Thyroid gland (tissue), 4 donors: ENCODE measurements at regions not wholly inside any gene's neighbourhood (a gene's known extent, or its start where the extent isn't known, plus 50 kb on each side); places are given as distances from the start of the nearest gene placed in this dataset.

ENCODE experiments used
- DNase-seq, 2 donors: peaks; one replicate each; pipeline ENCODE4 v3.0.0-alpha.2; 2019
- H3K27ac ChIP-seq, 3 donors: fragments of 200-600 bp; sonication (generic); 1 replicate in 2 of 3; 2 replicates in 1 of 3; pipeline ENCODE4 v1.5.1; 2016 to 2019; ENCODE audit warnings: mild to moderate bottlenecking in 1 of 3, moderate library complexity in 1 of 3
- H3K27me3 ChIP-seq: fragments of 200-600 bp; sonication (generic); one replicate; pipeline ENCODE4 v1.5.1; 2019
- H3K36me3 ChIP-seq, 2 donors: fragments of 200-600 bp; sonication (generic); one replicate each; pipeline ENCODE4 v1.5.1; 2016 to 2019
- H3K4me1 ChIP-seq, 2 donors: fragments of 200-600 bp; sonication (generic); one replicate each; pipeline ENCODE4 v1.5.1; 2017 to 2019
- H3K4me3 ChIP-seq, 3 donors: fragments of 200-600 bp; sonication (generic); replicated peaks in 1 of 3; 1 replicate in 2 of 3; 2 replicates in 1 of 3; pipeline ENCODE4 v1.5.1; 2016; ENCODE audit warnings: mild to moderate bottlenecking in 1 of 3
- H3K9me3 ChIP-seq: fragments of 200-600 bp; sonication (generic); one replicate; pipeline ENCODE4 v1.5.1; 2017
- POLR2A ChIP-seq, 2 donors: fragments of 450-650 bp; IDR thresholded peaks; one replicate each; pipeline ENCODE4 v1.6.1; 2017; ENCODE audit warnings: antibody characterized with exemption in 2 of 2, mild to moderate bottlenecking in 2 of 2, moderate library complexity in 1 of 2
- WGBS, 2 donors: methylation state at CpG; one replicate each; pipeline ENCODE4 v1.1.5; 2017; 5-methylcytosine and 5-hydroxymethylcytosine counted together
- intact Hi-C: fragments of 100-400 bp; cut with DNase I; formaldehyde crosslinking; loops from one replicate; pipeline ENCODE4 v1.15.1; 2023
- TF ChIP-seq, protein P1 (sequence below), 6 experiments: fragments of 200-600 bp in 3 of 6; fragments of 450-650 bp in 3 of 6; sonication (generic) in 3 of 6; IDR thresholded peaks; one replicate each; pipeline ENCODE4 v1.5.1; 2016 to 2019; ENCODE audit warnings: antibody characterized with exemption in 6 of 6, mild to moderate bottlenecking in 2 of 6, inconsistent platforms in 1 of 6, moderate library complexity in 1 of 6

DNA sequence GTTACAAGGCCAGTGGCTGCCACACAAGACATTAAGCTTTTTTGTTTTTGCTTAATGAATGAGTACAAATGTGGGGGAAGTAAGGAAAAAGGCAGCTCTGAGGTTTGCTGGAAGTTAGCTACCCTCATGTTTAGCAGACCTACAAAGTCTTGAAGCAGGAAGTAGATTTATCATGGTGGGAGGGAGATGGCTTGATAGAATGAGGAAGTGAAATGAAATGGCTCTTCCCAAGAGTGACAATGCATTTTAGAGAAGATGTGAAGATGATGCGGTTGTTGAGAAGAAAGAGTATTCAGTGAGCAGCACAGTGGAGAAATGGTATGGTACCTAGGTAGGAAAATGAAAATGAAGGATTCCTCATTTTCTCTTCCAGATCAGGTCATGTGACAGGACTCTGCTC lies 108.0 kb downstream of the SLIT2 start:
- DNase-seq: no peak
- 92 to 98% methylated on average over 1 of the region's 1 CpG for WGBS, 2 donors

DNA sequence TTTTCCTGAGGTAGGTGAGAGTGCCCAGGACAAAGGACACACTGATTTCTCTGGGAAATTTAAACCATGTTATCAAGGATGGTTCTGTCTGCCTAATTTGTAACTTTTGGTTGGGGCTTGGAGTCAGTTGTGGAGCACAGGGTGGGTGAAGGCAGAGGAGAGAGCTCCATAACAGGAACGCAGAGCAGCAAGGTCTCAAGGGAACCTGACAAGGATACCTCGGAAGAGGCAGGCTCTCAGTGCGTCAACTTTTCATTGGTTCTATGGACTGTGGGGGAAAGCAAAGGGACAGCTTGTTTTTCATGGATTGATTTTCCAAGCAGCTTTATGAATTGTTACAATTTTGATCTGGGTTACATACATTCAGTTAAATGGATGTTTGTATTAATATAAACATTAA lies 110.4 kb downstream of the SLIT2 start:
- Histone ChIP-seq H3K27ac (no peak overlapping the region), H3K4me3 (no peak overlapping the region), H3K36me3 (no peaks in the 10 kb centered on the region), H3K27me3 (no peaks in the 10 kb centered on the region), H3K9me3 (no peaks in the 10 kb centered on the region), H3K4me1 (no peaks in the 10 kb centered on the region)
- no peak for TF ChIP-seq POLR2A (IDR thresholded peaks at IDR 0.05)
- TF ChIP-seq, protein P1, sequence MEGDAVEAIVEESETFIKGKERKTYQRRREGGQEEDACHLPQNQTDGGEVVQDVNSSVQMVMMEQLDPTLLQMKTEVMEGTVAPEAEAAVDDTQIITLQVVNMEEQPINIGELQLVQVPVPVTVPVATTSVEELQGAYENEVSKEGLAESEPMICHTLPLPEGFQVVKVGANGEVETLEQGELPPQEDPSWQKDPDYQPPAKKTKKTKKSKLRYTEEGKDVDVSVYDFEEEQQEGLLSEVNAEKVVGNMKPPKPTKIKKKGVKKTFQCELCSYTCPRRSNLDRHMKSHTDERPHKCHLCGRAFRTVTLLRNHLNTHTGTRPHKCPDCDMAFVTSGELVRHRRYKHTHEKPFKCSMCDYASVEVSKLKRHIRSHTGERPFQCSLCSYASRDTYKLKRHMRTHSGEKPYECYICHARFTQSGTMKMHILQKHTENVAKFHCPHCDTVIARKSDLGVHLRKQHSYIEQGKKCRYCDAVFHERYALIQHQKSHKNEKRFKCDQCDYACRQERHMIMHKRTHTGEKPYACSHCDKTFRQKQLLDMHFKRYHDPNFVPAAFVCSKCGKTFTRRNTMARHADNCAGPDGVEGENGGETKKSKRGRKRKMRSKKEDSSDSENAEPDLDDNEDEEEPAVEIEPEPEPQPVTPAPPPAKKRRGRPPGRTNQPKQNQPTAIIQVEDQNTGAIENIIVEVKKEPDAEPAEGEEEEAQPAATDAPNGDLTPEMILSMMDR (IDR thresholded peaks at IDR 0.05): no peak
- 86 to 87% methylated on average over 3 of the region's 3 CpGs for WGBS, 2 donors
- DNase-seq: no peak
- intact Hi-C loops: no loop called here

More for the DNA sequence above, 108.0 kb downstream of the SLIT2 start:
- Histone ChIP-seq H3K4me1 (peaks cover 12 to 18% of the 10 kb centered on the region in 2 donors), H3K36me3 (no peaks in the 10 kb centered on the region), H3K9me3 (no peaks in the 10 kb centered on the region), H3K4me3 (no peak overlapping the region), H3K27me3 (no peaks in the 10 kb centered on the region), H3K27ac (no peak overlapping the region)
- TF ChIP-seq POLR2A (IDR thresholded peaks at IDR 0.05): no peak
- TF ChIP-seq, protein P1 (IDR thresholded peaks at IDR 0.05): no peak
- intact Hi-C loops: no loop called here

DNA sequence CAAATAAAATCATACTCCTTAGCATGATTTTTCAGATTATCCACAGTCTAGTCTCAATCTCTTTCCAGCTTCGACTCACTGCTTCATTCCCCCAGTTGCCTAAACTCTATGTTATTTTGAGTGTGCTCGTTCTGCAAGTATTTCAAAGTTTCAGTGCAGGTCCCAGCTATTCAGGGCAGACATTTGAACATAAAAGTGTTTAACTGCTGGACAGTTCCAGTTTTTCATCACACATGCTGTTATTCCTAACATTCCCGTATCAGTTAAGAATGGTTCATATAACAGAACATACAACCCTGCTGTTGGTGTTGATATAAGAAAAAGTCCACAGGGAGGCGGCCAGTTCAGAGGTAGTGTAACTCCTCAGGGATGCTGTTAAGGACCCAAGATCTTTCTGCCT lies 113.3 kb downstream of the SLIT2 start:
- DNase-seq: no peak
- H3K4me3 ChIP-seq: no peak overlapping the region
- no peaks in the 10 kb centered on the region for H3K9me3 ChIP-seq
- TF ChIP-seq, protein P1 (IDR thresholded peaks at IDR 0.05): no peak
- peaks cover 0 to 4% of the 10 kb centered on the region in 2 donors for H3K4me1 ChIP-seq
- intact Hi-C loops: no loop called here
- no peaks in the 10 kb centered on the region for H3K36me3 ChIP-seq
- WGBS, 2 donors: 56 to 57% methylated on average over 4 of the region's 4 CpGs
- no peak overlapping the region for H3K27ac ChIP-seq
- no peaks in the 10 kb centered on the region for H3K27me3 ChIP-seq

DNA sequence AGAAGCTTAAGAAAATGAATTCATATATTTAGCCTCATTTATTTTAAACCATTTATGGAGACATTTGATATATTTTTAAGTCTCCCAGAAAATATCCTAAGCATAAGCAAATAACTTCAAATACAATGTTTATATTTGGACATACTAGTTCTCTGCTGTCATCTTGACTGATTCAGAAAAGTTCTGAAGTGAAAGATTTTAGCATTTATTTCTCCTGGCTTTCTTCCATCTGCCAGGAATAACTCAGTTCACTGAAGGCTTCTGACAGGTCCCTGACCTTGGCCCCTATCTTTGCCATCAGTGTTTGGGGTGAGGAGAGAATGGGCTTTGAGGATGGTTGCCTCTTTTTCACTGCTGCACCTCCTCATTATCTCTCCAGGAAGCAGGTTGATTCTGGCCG lies 115.7 kb downstream of the SLIT2 start:
- H3K27me3 ChIP-seq: no peaks in the 10 kb centered on the region
- H3K27ac ChIP-seq: no peak overlapping the region
- no peak for DNase-seq
- no peak overlapping the region for H3K4me3 ChIP-seq
- peaks cover 0 to 5% of the 10 kb centered on the region in 2 donors for H3K4me1 ChIP-seq
- TF ChIP-seq POLR2A (IDR thresholded peaks at IDR 0.05): no peak
- TF ChIP-seq, protein P1 (IDR thresholded peaks at IDR 0.05): no peak
- H3K9me3 ChIP-seq: no peaks in the 10 kb centered on the region
- no peaks in the 10 kb centered on the region for H3K36me3 ChIP-seq
- WGBS, 2 donors: 56 to 71% methylated on average over 1 of the region's 1 CpG
- intact Hi-C loops: no loop called here

DNA sequence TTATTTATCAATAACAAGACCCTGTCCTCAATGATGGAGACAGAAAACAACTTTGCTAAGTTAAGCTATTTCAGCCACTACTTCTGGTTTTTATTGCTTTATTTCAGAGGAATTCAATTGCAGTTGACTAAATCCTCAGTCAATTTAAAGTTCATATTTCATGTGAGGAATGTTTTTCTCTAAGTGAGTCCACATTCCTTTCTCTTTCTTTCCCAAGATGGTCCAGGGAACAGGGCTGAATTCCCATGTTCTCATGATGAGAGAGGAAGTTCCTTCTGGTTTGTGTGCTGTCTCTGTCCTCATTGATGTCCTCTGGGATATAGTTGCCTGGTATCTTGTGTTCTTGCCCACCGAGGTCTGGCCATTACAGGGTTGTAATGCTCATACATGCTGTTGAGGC lies 117.2 kb downstream of the SLIT2 start:
- H3K4me3 ChIP-seq: no peak overlapping the region
- TF ChIP-seq, protein P1 (IDR thresholded peaks at IDR 0.05): no peak
- TF ChIP-seq POLR2A (IDR thresholded peaks at IDR 0.05): no peak
- H3K27me3 ChIP-seq: no peaks in the 10 kb centered on the region
- no peak for DNase-seq
- no peaks in the 10 kb centered on the region for H3K9me3 ChIP-seq
- peaks cover 0 to 5% of the 10 kb centered on the region in 2 donors for H3K4me1 ChIP-seq
- WGBS, 2 donors: 88 to 97% methylated on average over 1 of the region's 1 CpG
- no peaks in the 10 kb centered on the region for H3K36me3 ChIP-seq
- intact Hi-C loops: no loop called here
- H3K27ac ChIP-seq: no peak overlapping the region
